GM12878 (cell line): ENCODE measurements at regions not wholly inside any gene's neighbourhood (a gene's known extent, or its start where the extent isn't known, plus 50 kb on each side); places are given as distances from the start of the nearest gene placed in this dataset.

Experiments used
- ATAC-seq: fragments of 200-7000 bp; cut with Tn5 transposase; 3 replicates; pipeline ENCODE4 v1.9.1; 2020; ENCODE audit warnings: mild to moderate bottlenecking, moderate library complexity
- BruUV-seq: library from RNA; stranded (reverse); fragments of 400-500 nt; replicated peaks from 2 replicates; lab custom pipeline; 2021; lab: Mats Ljungman, UMichigan
- CTCF ChIA-PET: fragments of 300-600 bp; sonication (Branson Sonifier 250); formaldehyde crosslinking; extraction: SDS; loops from one replicate; lab custom pipeline; 2021; ENCODE audit warnings: inconsistent platforms; lab: Yijun Ruan, JAX
- POLR2A ChIA-PET: fragments of 350-600 bp; formaldehyde crosslinking; extraction: SDS; loops from one replicate; lab custom pipeline; 2021; ENCODE audit warnings: inconsistent platforms; lab: Charles Lee
- RAD21 ChIA-PET: fragments of 300-600 bp; sonication (Branson Sonifier 250); formaldehyde crosslinking; loops from one replicate; lab custom pipeline; 2023; ENCODE audit warnings: antibody characterized with exemption; ENCODE audit not compliant: unreplicated experiment; lab: Charles Lee
- SMC1A ChIA-PET: fragments of 300-600 bp; sonication (Branson Sonifier 250); formaldehyde crosslinking; loops from one replicate; lab custom pipeline; 2023; ENCODE audit not compliant: unreplicated experiment, uncharacterized antibody; lab: Charles Lee
- DNase-seq: peaks from one replicate; pipeline ENCODE4 v3.0.0-alpha.2; 2011; ENCODE audit warnings: low read depth, low spot score
- FAIRE-seq: peaks from 3 replicates; lab custom pipeline; 2011; peaks lifted over from hg19 to GRCh38; lab: Jason Lieb, UNC
- H2AFZ ChIP-seq: 2 replicates; pipeline ENCODE4 v1.6.0; 2011; ENCODE audit warnings: low read depth, low read length, control low read depth; ENCODE audit not compliant: control insufficient read depth
- H3K27ac ChIP-seq: 2 replicates; pipeline ENCODE4 v1.5.1; 2011; ENCODE audit warnings: control low read depth; ENCODE audit not compliant: control insufficient read depth, insufficient read depth
- H3K27me3 ChIP-seq, 2 experiments: replicated peaks in 1 of 2; 2 replicates each; pipeline versions ENCODE4 v1.6.0 to v1.6.1; 2011; ENCODE audit warnings: low read length in 1 of 2; ENCODE audit not compliant: control insufficient read depth in 2 of 2, insufficient read depth in 2 of 2
- H3K36me3 ChIP-seq, 2 experiments: 2 replicates each; pipeline ENCODE4 v1.5.1; 2011; ENCODE audit warnings: low read length in 1 of 2; ENCODE audit not compliant: control insufficient read depth in 2 of 2, insufficient read depth in 2 of 2
- H3K4me1 ChIP-seq: 2 replicates; pipeline ENCODE4 v1.6.1; 2011; ENCODE audit warnings: mild to moderate bottlenecking, low read length, moderate library complexity, mixed read lengths; ENCODE audit not compliant: control insufficient read depth, insufficient read depth
- H3K4me2 ChIP-seq: 2 replicates; pipeline ENCODE4 v1.6.0; 2011; ENCODE audit warnings: control low read depth; ENCODE audit not compliant: control insufficient read depth, insufficient read depth
- H3K4me3 ChIP-seq: fragments of 200-600 bp; sonication (generic); 2 replicates; pipeline ENCODE4 v1.5.1; 2016
- H3K79me2 ChIP-seq: 2 replicates; pipeline ENCODE4 v1.6.0; 2011; ENCODE audit warnings: low read length; ENCODE audit not compliant: control insufficient read depth, insufficient read depth
- H3K9ac ChIP-seq: 2 replicates; pipeline ENCODE4 v1.8.0; 2011; ENCODE audit warnings: low read length, control low read depth, mixed read lengths; ENCODE audit not compliant: control insufficient read depth, insufficient read depth
- H3K9me3 ChIP-seq: replicated peaks from 3 replicates; pipeline ENCODE4 v1.5.1; 2011; ENCODE audit warnings: mild to moderate bottlenecking, low read length; ENCODE audit not compliant: control insufficient read depth, insufficient read depth
- H4K20me1 ChIP-seq: 2 replicates; pipeline ENCODE4 v1.6.0; 2011; ENCODE audit not compliant: control insufficient read depth, insufficient read depth
- NR2C1 ChIP-seq: fragments of 450-650 bp; IDR thresholded peaks from 2 replicates; pipeline ENCODE4 v1.6.1; 2017; ENCODE audit warnings: antibody characterized with exemption, mild to moderate bottlenecking, moderate library complexity
- ZBTB40 ChIP-seq: fragments of 450-650 bp; IDR thresholded peaks from 2 replicates; pipeline ENCODE4 v1.6.1; 2016; ENCODE audit warnings: mild to moderate bottlenecking, moderate library complexity, borderline replicate concordance
- WGBS: methylation state at CpG from one replicate; pipeline ENCODE4 v1.1.6; 2016; ENCODE audit warnings: low lambda C conversion rate; ENCODE audit not compliant: insufficient replicate concordance, insufficient coverage; ENCODE audit errors: missing lambda C conversion rate; 5-methylcytosine and 5-hydroxymethylcytosine counted together
- in situ Hi-C: fragments of 300-500 bp; cut with MboI; formaldehyde crosslinking; loops from 9 replicates; pipeline ENCODE4 v1.14.3; 2018; ENCODE audit warnings: mixed read lengths
- intact Hi-C: fragments of 100-400 bp; cut with micrococcal nuclease; formaldehyde crosslinking; loops from one replicate; pipeline ENCODE4 v1.14.2; 2022; ENCODE audit not compliant: unreplicated experiment

DNA sequence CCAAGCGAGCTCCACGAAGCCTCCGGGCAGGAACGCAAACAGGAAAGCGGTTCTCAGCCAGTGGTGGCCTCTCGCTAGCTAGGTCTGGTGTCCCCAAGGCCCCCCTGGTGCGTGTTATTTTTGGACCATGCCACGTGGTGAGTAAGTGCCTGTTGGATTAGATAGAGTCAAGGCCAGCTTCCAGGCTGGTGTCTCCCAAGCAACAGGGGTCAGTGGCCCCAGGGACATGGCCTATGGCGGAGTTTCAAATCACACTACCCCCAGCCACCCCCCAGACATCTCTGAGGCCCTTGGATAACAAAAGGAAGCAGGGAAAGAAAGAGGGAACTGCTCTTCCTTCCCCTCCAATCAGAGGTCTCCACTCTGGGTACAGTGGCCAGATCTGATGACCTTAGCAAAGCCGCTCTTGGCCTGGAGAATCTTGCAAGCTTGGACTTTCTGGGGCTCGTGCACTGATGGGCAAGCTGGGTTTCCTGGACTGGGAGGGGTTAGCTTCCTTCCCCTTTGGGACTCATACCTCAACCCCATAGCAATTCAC is 58.2 kb downstream of the MAF start (continued):
- no peak for TF ChIP-seq ZBTB40

- H3K4me2 ChIP-seq: no peak overlapping the region
- ChIA-PET CTCF (interaction anchor here (0.6 kb wide), 1 partner anchor 1211 kb away, joined by 3 read pairs; no protein-coding TSS in a partner anchor), POLR2A (interaction anchor here (0.7 kb wide), 1 partner anchor 956 kb away, joined by 8 read pairs; no protein-coding TSS in a partner anchor), RAD21 (no interaction called here), SMC1A (no interaction called here)
- in situ Hi-C loops: no loop called here
- no peaks in the 10 kb centered on the region for H3K4me1 ChIP-seq
- H3K9me3 ChIP-seq: no peaks in the 10 kb centered on the region
- no peak for DNase-seq
- H3K27me3 ChIP-seq: no peaks in the 10 kb centered on the region
- H3K4me3 ChIP-seq: no peak overlapping the region
- H2AFZ ChIP-seq: no peak overlapping the region
- no peak for ATAC-seq
- 56% methylated on average over 15 of the region's 15 CpGs for WGBS
- no peaks in the 10 kb centered on the region for H3K36me3 ChIP-seq
- no peak overlapping the region for H3K9ac ChIP-seq
- intact Hi-C loops: no loop called here
- no peaks in the 10 kb centered on the region for H4K20me1 ChIP-seq
- no peak for TF ChIP-seq NR2C1
- no peak overlapping the region for H3K27ac ChIP-seq
- no peaks in the 10 kb centered on the region for H3K79me2 ChIP-seq
- no peak for FAIRE-seq
- BruUV-seq: no TSS peak
These were observed 59.5 kb downstream of the MAF start for GRCh38 chr16:79540825-79541595.
